HepG2 (cell line): ENCODE measurements at regions not wholly inside any gene's neighbourhood (a gene's known extent, or its start where the extent isn't known, plus 50 kb on each side); places are given as distances from the start of the nearest gene placed in this dataset.

Source experiments
- ATAC-seq: fragments of 200-7000 bp; cut with Tn5 transposase; 3 replicates; pipeline ENCODE4 v1.9.1; 2020; ENCODE audit warnings: mild to moderate bottlenecking, moderate library complexity
- BruUV-seq: library from RNA; stranded (reverse); fragments of 400-500 nt; replicated peaks from 2 replicates; lab custom pipeline; 2021; lab: Mats Ljungman, UMichigan
- CTCF ChIA-PET: fragments of 300-600 bp; formaldehyde crosslinking; extraction: SDS; loops from one replicate; lab custom pipeline; 2021; ENCODE audit warnings: low total read pairs, inconsistent platforms, low intra/inter-chr PET ratio; lab: Yijun Ruan, JAX
- POLR2A ChIA-PET: fragments of 350-600 bp; sonication (Branson Sonifier 250); formaldehyde crosslinking; loops from one replicate; lab custom pipeline; 2020; ENCODE audit warnings: antibody characterized with exemption, inconsistent platforms; lab: Yijun Ruan, JAX
- DNase-seq: peaks from one replicate; pipeline ENCODE4 v3.0.0-alpha.2; 2015; ENCODE audit warnings: low spot score
- FAIRE-seq: peaks from 3 replicates; lab custom pipeline; 2011; peaks lifted over from hg19 to GRCh38; lab: Jason Lieb, UNC
- H2AFZ ChIP-seq: one replicate; pipeline ENCODE4 v1.6.1; 2011; ENCODE audit warnings: low read length, inconsistent platforms
- H3K27ac ChIP-seq: fragments of 300-600 bp; 3 replicates; pipeline ENCODE4 v1.8.0; 2011; ENCODE audit warnings: mixed run types, mild to moderate bottlenecking, mixed read lengths, low read length, inconsistent platforms; ENCODE audit not compliant: insufficient read depth; ENCODE audit errors: extremely low read length
- H3K27me3 ChIP-seq, 2 experiments: fragments of 200-600 bp in 1 of 2; 2 replicates in 1 of 2; 3 replicates in 1 of 2; pipeline versions ENCODE4 v1.6.0 to v1.8.0; 2011; ENCODE audit warnings: low read length in 2 of 2, mild to moderate bottlenecking in 2 of 2, moderate library complexity in 2 of 2, inconsistent platforms in 1 of 2; ENCODE audit not compliant: insufficient read depth in 2 of 2, control insufficient read depth in 1 of 2
- H3K36me3 ChIP-seq, 2 experiments: fragments of 200-600 bp in 1 of 2; replicated peaks in 1 of 2; 2 replicates in 1 of 2; 3 replicates in 1 of 2; pipeline versions ENCODE4 v1.5.1 to v1.8.0; 2011; ENCODE audit warnings: low read length in 2 of 2, inconsistent platforms in 1 of 2; ENCODE audit not compliant: insufficient read depth in 2 of 2, control insufficient read depth in 1 of 2
- H3K4me1 ChIP-seq: 2 replicates; pipeline ENCODE4 v1.5.1; 2012; ENCODE audit warnings: low read length, inconsistent platforms; ENCODE audit not compliant: insufficient read depth
- H3K4me2 ChIP-seq: 2 replicates; pipeline ENCODE4 v1.6.0; 2011; ENCODE audit warnings: low read depth, low read length, inconsistent platforms
- H3K4me3 ChIP-seq, 3 experiments: fragments of 200-600 bp in 1 of 3; sonication (generic), shearing (Covaris generic) in 1 of 3; replicated peaks in 1 of 3; 2 replicates each; pipeline ENCODE4 v1.5.1; 2011 to 2016; ENCODE audit warnings: low read length in 3 of 3, inconsistent platforms in 2 of 3, low read depth in 2 of 3, mild to moderate bottlenecking in 2 of 3, control low read depth in 1 of 3, mixed read lengths in 1 of 3; ENCODE audit not compliant: insufficient read depth in 1 of 3
- H3K79me2 ChIP-seq: one replicate; pipeline ENCODE4 v1.6.1; 2011; ENCODE audit warnings: low read length, inconsistent platforms; ENCODE audit not compliant: insufficient read depth
- H3K9ac ChIP-seq: 2 replicates; pipeline ENCODE4 v1.6.0; 2011; ENCODE audit warnings: mild to moderate bottlenecking, low read depth, low read length, inconsistent platforms; ENCODE audit not compliant: insufficient read depth
- H3K9me3 ChIP-seq: 2 replicates; pipeline ENCODE4 v1.5.1; 2012; ENCODE audit warnings: mild to moderate bottlenecking, low read length
- H4K20me1 ChIP-seq: 2 replicates; pipeline ENCODE4 v1.6.0; 2011; ENCODE audit warnings: inconsistent platforms, mild to moderate bottlenecking, low read length, moderate library complexity; ENCODE audit not compliant: insufficient read depth
- BCL6 ChIP-seq: IDR thresholded peaks from 2 replicates; pipeline ENCODE4 v1.6.1; 2016; ENCODE audit warnings: missing genetic modification reagents, missing compliant biosample characterization
- HNF4A ChIP-seq: sonication (generic); formaldehyde crosslinking; IDR thresholded peaks from 2 replicates; pipeline ENCODE4 v1.4.0; 2020; ENCODE audit warnings: missing genetic modification reagents
- NFE2L2 ChIP-seq: fragments of 150-350 bp; IDR thresholded peaks from 2 replicates; pipeline ENCODE4 v1.6.1; 2014; ENCODE audit warnings: low read length
- XRCC5 ChIP-seq: fragments of 200-400 bp; formaldehyde crosslinking; optimal IDR thresholded peaks from 2 replicates; pipeline ENCODE3; 2017; ENCODE audit warnings: mild to moderate bottlenecking, low read length
- ZBTB8A ChIP-seq: sonication (generic); formaldehyde crosslinking; IDR thresholded peaks from 2 replicates; pipeline ENCODE4 v1.4.0; 2020; ENCODE audit warnings: mild to moderate bottlenecking, low read depth, missing genetic modification reagents, borderline replicate concordance
- WGBS: methylation state at CpG from one replicate; pipeline ENCODE4 v1.1.6; 2017; ENCODE audit warnings: low lambda C conversion rate; 5-methylcytosine and 5-hydroxymethylcytosine counted together
- in situ Hi-C: cut with HindIII; loops from 2 replicates; pipeline ENCODE4 v1.10.0; 2017; ENCODE audit warnings: low pct_unique_long_range_greater_than_20kb; ENCODE audit not compliant: extremely low pct_ligation_motif_present
- intact Hi-C: fragments of 100-400 bp; cut with micrococcal nuclease; formaldehyde crosslinking; loops from one replicate; pipeline ENCODE4 v1.10.0; 2022; ENCODE audit not compliant: unreplicated experiment
- TF ChIP-seq, protein P1 (sequence below): sonication (generic); formaldehyde crosslinking; IDR thresholded peaks from 2 replicates; pipeline ENCODE4 v1.4.0; 2020; ENCODE audit warnings: mild to moderate bottlenecking, missing genetic modification reagents
- TF ChIP-seq, protein P2 (sequence below): sonication (generic); formaldehyde crosslinking; IDR thresholded peaks from 2 replicates; pipeline ENCODE4 v1.5.0; 2020; ENCODE audit warnings: missing genetic modification reagents

DNA sequence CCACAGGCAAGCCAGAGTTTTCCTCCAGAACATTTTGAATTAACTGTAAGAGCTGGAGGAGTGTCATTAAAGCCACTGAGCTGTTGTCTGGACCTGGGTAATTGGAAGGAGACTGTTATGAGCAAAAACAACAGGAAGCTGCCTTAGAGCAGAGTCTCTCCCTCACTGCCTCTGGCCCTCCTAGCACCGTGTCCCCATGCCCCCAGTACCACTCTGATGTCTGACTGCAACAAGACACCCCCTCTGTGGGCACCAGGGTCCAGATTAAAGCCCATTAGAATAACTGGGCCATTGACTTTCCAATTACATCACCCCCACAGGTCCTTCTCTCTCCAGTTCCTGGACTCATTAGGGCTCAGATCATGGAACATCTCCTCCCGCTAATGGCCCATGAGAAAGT is 216.3 kb downstream of the USP6NL start (continued):
- TF ChIP-seq XRCC5 (no peak), BCL6 (CRISPR knock-in tag) (no peak), NFE2L2 (no peak), HNF4A (no peak)

DNA sequence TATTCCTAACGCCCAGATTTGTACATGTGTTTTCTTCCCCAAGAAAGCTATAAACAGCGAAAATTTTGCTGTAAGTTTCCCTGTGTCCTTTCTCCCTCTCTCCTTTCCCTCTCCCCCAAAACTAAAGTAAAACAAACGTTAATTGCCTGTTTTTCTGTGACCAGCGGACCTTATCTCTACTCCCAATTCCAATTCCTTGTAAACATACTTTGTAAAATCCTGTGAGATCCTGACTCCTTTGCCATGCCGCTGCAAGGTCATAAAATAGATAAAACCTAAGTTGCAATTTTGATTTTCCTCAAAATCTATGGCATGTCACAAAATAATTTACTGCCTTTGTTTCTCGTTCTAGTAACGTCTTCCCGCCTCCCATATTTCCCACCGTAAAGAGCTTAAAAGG is 217.6 kb downstream of the USP6NL start:
- ChIA-PET POLR2A (no interaction called here), CTCF (no interaction called here)
- no peak for DNase-seq
- in situ Hi-C loops = no loop called here
- Histone ChIP-seq H3K27ac (no peak overlapping the region), H3K36me3 (no peaks in the 10 kb centered on the region), H3K4me3 (no peak overlapping the region), H3K9me3 (no peaks in the 10 kb centered on the region), H3K4me1 (no peaks in the 10 kb centered on the region), H3K9ac (no peak overlapping the region), H4K20me1 (no peaks in the 10 kb centered on the region), H2AFZ (no peak overlapping the region), H3K4me2 (no peak overlapping the region), H3K27me3 (peaks cover 11 to 78% of the 10 kb centered on the region in 2 experiments), H3K79me2 (no peaks in the 10 kb centered on the region)
- no TSS peak for BruUV-seq
- no peak for FAIRE-seq
- no peak for ATAC-seq
- 20% methylated on average over 9 of the region's 9 CpGs for WGBS
- intact Hi-C loops = no loop called here
- TF ChIP-seq ZBTB8A = no peak
- TF ChIP-seq, protein P1, sequence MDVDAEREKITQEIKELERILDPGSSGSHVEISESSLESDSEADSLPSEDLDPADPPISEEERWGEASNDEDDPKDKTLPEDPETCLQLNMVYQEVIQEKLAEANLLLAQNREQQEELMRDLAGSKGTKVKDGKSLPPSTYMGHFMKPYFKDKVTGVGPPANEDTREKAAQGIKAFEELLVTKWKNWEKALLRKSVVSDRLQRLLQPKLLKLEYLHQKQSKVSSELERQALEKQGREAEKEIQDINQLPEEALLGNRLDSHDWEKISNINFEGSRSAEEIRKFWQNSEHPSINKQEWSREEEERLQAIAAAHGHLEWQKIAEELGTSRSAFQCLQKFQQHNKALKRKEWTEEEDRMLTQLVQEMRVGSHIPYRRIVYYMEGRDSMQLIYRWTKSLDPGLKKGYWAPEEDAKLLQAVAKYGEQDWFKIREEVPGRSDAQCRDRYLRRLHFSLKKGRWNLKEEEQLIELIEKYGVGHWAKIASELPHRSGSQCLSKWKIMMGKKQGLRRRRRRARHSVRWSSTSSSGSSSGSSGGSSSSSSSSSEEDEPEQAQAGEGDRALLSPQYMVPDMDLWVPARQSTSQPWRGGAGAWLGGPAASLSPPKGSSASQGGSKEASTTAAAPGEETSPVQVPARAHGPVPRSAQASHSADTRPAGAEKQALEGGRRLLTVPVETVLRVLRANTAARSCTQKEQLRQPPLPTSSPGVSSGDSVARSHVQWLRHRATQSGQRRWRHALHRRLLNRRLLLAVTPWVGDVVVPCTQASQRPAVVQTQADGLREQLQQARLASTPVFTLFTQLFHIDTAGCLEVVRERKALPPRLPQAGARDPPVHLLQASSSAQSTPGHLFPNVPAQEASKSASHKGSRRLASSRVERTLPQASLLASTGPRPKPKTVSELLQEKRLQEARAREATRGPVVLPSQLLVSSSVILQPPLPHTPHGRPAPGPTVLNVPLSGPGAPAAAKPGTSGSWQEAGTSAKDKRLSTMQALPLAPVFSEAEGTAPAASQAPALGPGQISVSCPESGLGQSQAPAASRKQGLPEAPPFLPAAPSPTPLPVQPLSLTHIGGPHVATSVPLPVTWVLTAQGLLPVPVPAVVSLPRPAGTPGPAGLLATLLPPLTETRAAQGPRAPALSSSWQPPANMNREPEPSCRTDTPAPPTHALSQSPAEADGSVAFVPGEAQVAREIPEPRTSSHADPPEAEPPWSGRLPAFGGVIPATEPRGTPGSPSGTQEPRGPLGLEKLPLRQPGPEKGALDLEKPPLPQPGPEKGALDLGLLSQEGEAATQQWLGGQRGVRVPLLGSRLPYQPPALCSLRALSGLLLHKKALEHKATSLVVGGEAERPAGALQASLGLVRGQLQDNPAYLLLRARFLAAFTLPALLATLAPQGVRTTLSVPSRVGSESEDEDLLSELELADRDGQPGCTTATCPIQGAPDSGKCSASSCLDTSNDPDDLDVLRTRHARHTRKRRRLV = no peak
- TF ChIP-seq, protein P2, sequence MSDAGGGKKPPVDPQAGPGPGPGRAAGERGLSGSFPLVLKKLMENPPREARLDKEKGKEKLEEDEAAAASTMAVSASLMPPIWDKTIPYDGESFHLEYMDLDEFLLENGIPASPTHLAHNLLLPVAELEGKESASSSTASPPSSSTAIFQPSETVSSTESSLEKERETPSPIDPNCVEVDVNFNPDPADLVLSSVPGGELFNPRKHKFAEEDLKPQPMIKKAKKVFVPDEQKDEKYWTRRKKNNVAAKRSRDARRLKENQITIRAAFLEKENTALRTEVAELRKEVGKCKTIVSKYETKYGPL (CRISPR knock-in tag) = no peak
